Testis (tissue), 2 donors: ENCODE measurements at regions not wholly inside any gene's neighbourhood (a gene's known extent, or its start where the extent isn't known, plus 50 kb on each side); places are given as distances from the start of the nearest gene placed in this dataset.

Source experiments
- POLR2A ChIP-seq: fragments of 450-650 bp; IDR thresholded peaks from one replicate; pipeline ENCODE4 v1.6.1; 2017; ENCODE audit warnings: antibody characterized with exemption, mild to moderate bottlenecking, moderate library complexity
- TF ChIP-seq, protein P1 (sequence below), 3 experiments: fragments of 450-650 bp in 2 of 3; fragments of 200-600 bp in 1 of 3; sonication (generic) in 1 of 3; IDR thresholded peaks; one replicate each; pipeline ENCODE4 v1.5.1; 2016 to 2019; ENCODE audit warnings: antibody characterized with exemption in 3 of 3, mild to moderate bottlenecking in 2 of 3, moderate library complexity in 1 of 3

DNA sequence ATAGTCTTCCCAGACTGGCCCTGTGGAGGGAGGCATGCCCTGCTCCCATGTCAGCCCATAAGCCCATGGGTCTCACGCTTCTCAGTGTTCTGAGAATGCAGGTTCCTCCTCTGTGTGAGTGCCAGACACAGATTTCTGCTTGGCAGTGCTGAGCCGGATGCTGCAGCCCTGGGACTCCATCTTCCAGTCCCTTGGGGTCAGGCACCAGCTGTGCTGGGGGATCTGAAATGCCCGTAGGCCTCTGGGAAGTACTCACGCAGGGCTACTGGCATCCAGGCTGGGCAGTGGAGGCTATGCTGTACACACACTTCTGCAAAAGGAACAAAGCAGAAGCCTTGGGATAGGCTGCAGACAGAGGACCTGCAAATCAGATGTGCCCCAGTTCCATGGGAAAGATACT, 1944.6 kb downstream of the EFNA5 start:
- TF ChIP-seq, protein P1, sequence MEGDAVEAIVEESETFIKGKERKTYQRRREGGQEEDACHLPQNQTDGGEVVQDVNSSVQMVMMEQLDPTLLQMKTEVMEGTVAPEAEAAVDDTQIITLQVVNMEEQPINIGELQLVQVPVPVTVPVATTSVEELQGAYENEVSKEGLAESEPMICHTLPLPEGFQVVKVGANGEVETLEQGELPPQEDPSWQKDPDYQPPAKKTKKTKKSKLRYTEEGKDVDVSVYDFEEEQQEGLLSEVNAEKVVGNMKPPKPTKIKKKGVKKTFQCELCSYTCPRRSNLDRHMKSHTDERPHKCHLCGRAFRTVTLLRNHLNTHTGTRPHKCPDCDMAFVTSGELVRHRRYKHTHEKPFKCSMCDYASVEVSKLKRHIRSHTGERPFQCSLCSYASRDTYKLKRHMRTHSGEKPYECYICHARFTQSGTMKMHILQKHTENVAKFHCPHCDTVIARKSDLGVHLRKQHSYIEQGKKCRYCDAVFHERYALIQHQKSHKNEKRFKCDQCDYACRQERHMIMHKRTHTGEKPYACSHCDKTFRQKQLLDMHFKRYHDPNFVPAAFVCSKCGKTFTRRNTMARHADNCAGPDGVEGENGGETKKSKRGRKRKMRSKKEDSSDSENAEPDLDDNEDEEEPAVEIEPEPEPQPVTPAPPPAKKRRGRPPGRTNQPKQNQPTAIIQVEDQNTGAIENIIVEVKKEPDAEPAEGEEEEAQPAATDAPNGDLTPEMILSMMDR (IDR thresholded peaks at IDR 0.05), result no peak
- TF ChIP-seq POLR2A, result no peak
